IPS DF 4.7 (cell line): ENCODE measurements at regions not wholly inside any gene's neighbourhood (a gene's known extent, or its start where the extent isn't known, plus 50 kb on each side); places are given as distances from the start of the nearest gene placed in this dataset.

ENCODE experiments used
- DNase-seq: peaks from one replicate; pipeline ENCODE4 v3.0.0-alpha.2; 2013; ENCODE audit warnings: low spot score; ENCODE audit errors: extremely low read depth

GRCh38 chr17:77306790-77307478 is 166.2 kb downstream of the SEC14L1 start:
- DNase-seq = no peak

GRCh38 chr17:77307479-77308198 is 166.9 kb downstream of the SEC14L1 start:
- no peak for DNase-seq

- DNase-seq = no peak
Observed at GRCh38 chr17:77308861-77309726, 168.3 kb downstream of the SEC14L1 start.

- no peak for DNase-seq
Observed at GRCh38 chr17:77310336-77310735, 169.6 kb downstream of the SEC14L1 start.

- no peak for DNase-seq
Observed at GRCh38 chr17:77311371-77311981, 170.7 kb downstream of the SEC14L1 start.

GRCh38 chr17:77312061-77312701 is 171.4 kb downstream of the SEC14L1 start:
- no peak for DNase-seq

GRCh38 chr17:77312786-77313599 is 172.2 kb downstream of the SEC14L1 start:
- DNase-seq = no peak

- no peak for DNase-seq
Observed at GRCh38 chr17:77313831-77314230, 173.1 kb downstream of the SEC14L1 start.

GRCh38 chr17:77314601-77315000 is 173.8 kb downstream of the SEC14L1 start:
- DNase-seq = no peak

- DNase-seq = no peak
Observed at GRCh38 chr17:77315010-77315409, 174.2 kb downstream of the SEC14L1 start.

- no peak for DNase-seq
Observed at GRCh38 chr17:77315551-77316190, 174.9 kb downstream of the SEC14L1 start.

- no peak for DNase-seq
Observed at GRCh38 chr17:77316191-77316641, 175.4 kb downstream of the SEC14L1 start.

- DNase-seq = no peak
Observed at GRCh38 chr17:77316651-77317050, 175.9 kb downstream of the SEC14L1 start.

- DNase-seq = no peak
Observed at GRCh38 chr17:77317091-77317750, 176.5 kb downstream of the SEC14L1 start.

- no peak for DNase-seq
Observed at GRCh38 chr17:77318021-77318420, 177.3 kb downstream of the SEC14L1 start.

- DNase-seq = no peak
Observed at GRCh38 chr17:77318491-77319210, 177.9 kb downstream of the SEC14L1 start.

GRCh38 chr17:77319211-77320043 is 178.7 kb downstream of the SEC14L1 start:
- DNase-seq = no peak

- no peak for DNase-seq
Observed at GRCh38 chr17:77320044-77320440, 179.3 kb downstream of the SEC14L1 start.
